Activated naive CD8-positive, alpha-beta T cell treated with anti-CD3 and anti-CD28 coated beads for 36 hours (primary cell): ENCODE measurements at regions not wholly inside any gene's neighbourhood (a gene's known extent, or its start where the extent isn't known, plus 50 kb on each side); places are given as distances from the start of the nearest gene placed in this dataset.

Experiments used
- DNase-seq: peaks from one replicate; pipeline ENCODE4 v3.0.0; 2021
- H3K27ac Mint-ChIP-seq: one replicate; pipeline ENCODE4 v1.8.0; 2022; ENCODE audit warnings: mild to moderate bottlenecking, moderate library complexity, mixed read lengths
- H3K27me3 Mint-ChIP-seq: one replicate; pipeline ENCODE4 v1.8.0; 2022; ENCODE audit warnings: mild to moderate bottlenecking, mixed read lengths
- H3K36me3 Mint-ChIP-seq: one replicate; pipeline ENCODE4 v1.8.0; 2021; ENCODE audit warnings: mild to moderate bottlenecking, mixed read lengths
- H3K4me1 Mint-ChIP-seq: one replicate; pipeline ENCODE4 v1.8.0; 2021; ENCODE audit warnings: mixed read lengths
- H3K4me3 Mint-ChIP-seq: one replicate; pipeline ENCODE4 v1.8.0; 2022; ENCODE audit warnings: mild to moderate bottlenecking, moderate library complexity, mixed read lengths
- H3K9me3 Mint-ChIP-seq: one replicate; pipeline ENCODE4 v1.8.0; 2022; ENCODE audit warnings: mixed read lengths

DNA sequence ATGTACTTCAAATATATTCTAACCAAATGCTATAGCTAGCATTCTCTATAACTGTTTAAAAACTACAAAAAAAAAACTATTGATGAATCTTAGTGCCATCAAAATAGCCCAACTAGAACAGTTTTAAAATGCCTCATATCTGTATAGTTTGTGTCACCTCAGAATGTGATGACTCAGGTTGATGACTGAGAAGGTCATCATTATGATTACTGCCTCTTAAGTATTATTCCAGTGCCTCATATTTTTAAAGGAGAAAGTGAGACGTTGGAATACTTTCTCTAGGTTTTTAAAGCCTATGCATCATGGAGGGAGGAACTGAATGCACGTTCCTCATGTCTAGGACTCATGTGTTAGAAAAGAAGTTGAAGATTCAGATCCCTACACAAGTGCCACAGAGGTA, 88.2 kb downstream of the TMA16 start:
- Mint-ChIP-seq H3K4me3 (no peak overlapping the region), H3K4me1 (no peaks in the 10 kb centered on the region), H3K9me3 (peaks cover 5% of the 10 kb centered on the region), H3K27me3 (no peaks in the 10 kb centered on the region), H3K27ac (no peak overlapping the region), H3K36me3 (no peaks in the 10 kb centered on the region)
- DNase-seq = no peak

DNA sequence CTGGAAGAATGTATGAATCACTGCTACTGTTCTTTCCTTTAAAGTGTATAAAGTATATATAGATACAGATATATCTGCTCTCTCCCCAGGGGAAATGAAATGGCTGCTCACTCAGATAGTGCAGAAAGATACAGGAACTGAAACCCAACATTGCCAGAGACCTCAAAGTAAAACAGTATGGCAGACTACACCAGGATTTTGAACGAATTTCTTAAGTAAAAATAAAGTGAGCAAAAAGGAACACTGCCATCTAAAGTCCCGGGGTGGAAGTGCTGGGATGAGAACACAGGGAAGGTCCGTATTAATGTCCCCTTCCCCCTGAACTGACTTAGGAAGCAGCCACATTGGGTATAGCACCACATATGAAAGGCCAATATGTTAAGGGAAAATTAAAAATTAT, 93.4 kb downstream of the TMA16 start:
- H3K4me1 Mint-ChIP-seq = peaks cover 11% of the 10 kb centered on the region
- no peak for DNase-seq

DNA sequence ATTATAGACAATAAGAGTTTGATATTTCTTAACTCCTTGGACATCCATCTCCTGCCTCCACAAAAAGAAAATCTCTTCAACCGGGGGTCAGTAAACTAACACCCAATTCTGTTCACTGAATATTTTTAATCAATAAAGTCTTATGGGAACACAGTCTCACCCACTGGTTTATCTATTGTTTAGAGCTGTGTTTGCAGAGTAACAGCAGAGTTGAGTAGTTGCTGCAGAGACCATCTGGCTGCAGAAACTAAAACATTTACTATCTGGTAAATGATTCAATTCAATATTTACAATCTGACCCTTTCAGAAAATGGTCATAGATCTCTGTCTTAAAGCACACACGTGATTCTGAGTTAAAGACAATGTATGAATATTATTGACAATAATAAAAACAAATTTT, 94.0 kb downstream of the TMA16 start:
- no peak overlapping the region for H3K27ac Mint-ChIP-seq
- H3K36me3 Mint-ChIP-seq = no peaks in the 10 kb centered on the region
- peaks cover 11% of the 10 kb centered on the region for H3K4me1 Mint-ChIP-seq
- no peak overlapping the region for H3K4me3 Mint-ChIP-seq
- peaks cover 5% of the 10 kb centered on the region for H3K9me3 Mint-ChIP-seq
- H3K27me3 Mint-ChIP-seq = no peaks in the 10 kb centered on the region
- DNase-seq = no peak

More for the DNA sequence above, 93.4 kb downstream of the TMA16 start:
- H3K36me3 Mint-ChIP-seq = no peaks in the 10 kb centered on the region
- no peak overlapping the region for H3K4me3 Mint-ChIP-seq
- H3K27ac Mint-ChIP-seq = no peak overlapping the region
- peaks cover 5% of the 10 kb centered on the region for H3K9me3 Mint-ChIP-seq
- H3K27me3 Mint-ChIP-seq = no peaks in the 10 kb centered on the region

- H3K4me3 Mint-ChIP-seq = no peak overlapping the region
These were observed 95.6 kb downstream of the TMA16 start for GRCh38 chr4:163590103-163590502.

DNA sequence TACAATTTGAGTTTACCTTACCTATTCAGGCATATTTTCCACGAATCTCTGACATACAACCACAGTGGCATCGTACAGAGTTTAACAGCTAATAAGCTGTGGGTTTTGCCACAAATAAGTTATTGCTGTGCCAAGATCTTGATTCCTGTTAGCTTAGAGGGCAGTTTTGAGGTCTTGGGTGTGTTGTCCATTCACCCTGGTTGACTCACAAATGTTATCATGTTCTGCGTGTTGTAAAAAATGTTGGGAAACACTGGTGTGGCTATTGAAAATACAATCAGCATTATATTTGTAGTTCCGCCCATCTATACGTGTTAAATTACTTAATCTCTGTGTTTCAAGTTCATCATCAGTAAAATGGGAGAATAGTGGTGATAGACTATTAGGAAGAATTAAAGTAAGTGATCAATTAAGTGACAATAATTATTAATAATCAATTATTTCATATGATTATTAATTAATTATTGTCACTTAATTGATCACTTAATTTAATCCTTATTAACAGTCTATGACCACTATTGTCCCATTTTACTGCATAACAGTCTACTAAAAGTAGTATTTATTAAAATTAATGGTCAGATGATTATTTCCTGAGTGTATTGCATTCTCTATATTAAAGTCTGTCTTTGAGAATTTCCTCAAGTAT, 96.3 kb downstream of the TMA16 start:
- Mint-ChIP-seq H3K4me1 (peaks cover 11% of the 10 kb centered on the region), H3K9me3 (peaks cover 5% of the 10 kb centered on the region), H3K27ac (no peak overlapping the region), H3K36me3 (peaks cover 1% of the 10 kb centered on the region), H3K4me3 (no peak overlapping the region), H3K27me3 (no peaks in the 10 kb centered on the region)
- DNase-seq = no peak

More at GRCh38 chr4:163590103-163590502, 95.6 kb downstream of the TMA16 start:
- Mint-ChIP-seq H3K27me3 (no peaks in the 10 kb centered on the region), H3K9me3 (peaks cover 5% of the 10 kb centered on the region), H3K36me3 (peaks cover 1% of the 10 kb centered on the region), H3K27ac (no peak overlapping the region), H3K4me1 (peaks cover 11% of the 10 kb centered on the region)
- no peak for DNase-seq

- Mint-ChIP-seq H3K36me3 (peaks cover 1% of the 10 kb centered on the region), H3K4me3 (no peak overlapping the region), H3K4me1 (peaks cover 11% of the 10 kb centered on the region), H3K9me3 (peaks cover 5% of the 10 kb centered on the region), H3K27ac (no peak overlapping the region), H3K27me3 (no peaks in the 10 kb centered on the region)
- DNase-seq = no peak
These were observed 97.1 kb downstream of the TMA16 start for GRCh38 chr4:163591614-163592020.

GRCh38 chr4:163592212-163592611, 97.7 kb downstream of the TMA16 start:
- peaks cover 11% of the 10 kb centered on the region for H3K4me1 Mint-ChIP-seq
- H3K27me3 Mint-ChIP-seq = no peaks in the 10 kb centered on the region
- H3K9me3 Mint-ChIP-seq = peaks cover 4% of the 10 kb centered on the region

GRCh38 chr4:163595580-163595979, 101.1 kb downstream of the TMA16 start:
- Mint-ChIP-seq H3K36me3 (peaks cover 1% of the 10 kb centered on the region), H3K9me3 (no peaks in the 10 kb centered on the region), H3K27me3 (no peaks in the 10 kb centered on the region), H3K4me3 (no peak overlapping the region), H3K4me1 (peaks cover 11% of the 10 kb centered on the region), H3K27ac (no peak overlapping the region)
- DNase-seq = no peak

More at GRCh38 chr4:163592212-163592611, 97.7 kb downstream of the TMA16 start:
- Mint-ChIP-seq H3K27ac (no peak overlapping the region), H3K36me3 (peaks cover 1% of the 10 kb centered on the region), H3K4me3 (no peak overlapping the region)
- no peak for DNase-seq

DNA sequence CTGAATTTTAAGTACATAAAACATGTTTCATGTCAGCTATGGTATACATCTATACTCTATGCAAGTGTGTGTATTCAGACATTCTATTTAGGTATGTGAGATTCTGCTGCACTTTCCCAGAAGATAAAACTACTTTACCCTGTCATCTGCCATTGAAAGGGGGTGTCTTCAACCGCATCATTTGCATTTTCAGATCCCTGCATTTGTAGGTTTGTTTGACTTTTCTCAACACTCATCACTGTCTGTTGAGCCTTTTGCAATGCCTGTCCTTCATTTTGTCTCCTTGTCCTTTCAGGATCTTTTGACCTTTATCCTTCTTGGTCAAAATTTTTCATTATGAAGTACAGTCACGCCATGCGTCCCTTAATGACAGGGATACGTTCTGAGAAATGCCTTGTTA, 103.5 kb downstream of the TMA16 start:
- no peaks in the 10 kb centered on the region for H3K27me3 Mint-ChIP-seq
- no peak for DNase-seq
- H3K27ac Mint-ChIP-seq = no peak overlapping the region
- H3K36me3 Mint-ChIP-seq = peaks cover 1% of the 10 kb centered on the region
- H3K4me3 Mint-ChIP-seq = no peak overlapping the region
- H3K4me1 Mint-ChIP-seq = peaks cover 2% of the 10 kb centered on the region
- no peaks in the 10 kb centered on the region for H3K9me3 Mint-ChIP-seq

GRCh38 chr4:163598489-163598888, 104.0 kb downstream of the TMA16 start:
- DNase-seq = no peak
- H3K36me3 Mint-ChIP-seq = peaks cover 1% of the 10 kb centered on the region
- no peaks in the 10 kb centered on the region for H3K27me3 Mint-ChIP-seq

DNA sequence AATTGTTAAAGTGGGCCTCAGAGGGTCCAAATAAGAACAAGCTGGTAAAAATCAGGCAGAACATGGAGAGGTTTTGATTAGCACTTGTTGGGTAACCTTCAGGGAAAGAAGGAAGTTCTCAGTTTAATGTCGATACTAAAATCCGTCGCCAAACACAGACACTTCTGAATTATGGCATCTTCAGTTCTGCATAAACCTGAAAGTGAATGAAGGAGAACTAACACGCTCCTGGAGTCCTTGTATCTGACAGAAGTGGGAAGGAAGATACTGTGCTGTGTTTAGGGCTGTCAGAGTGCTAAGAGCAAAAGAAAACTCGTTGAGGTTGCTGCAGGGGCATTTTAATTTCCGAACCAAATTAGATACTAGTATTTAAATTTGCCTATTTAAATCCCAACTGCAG, 106.2 kb downstream of the TMA16 start:
- no peaks in the 10 kb centered on the region for H3K36me3 Mint-ChIP-seq
- peaks cover 2% of the 10 kb centered on the region for H3K4me1 Mint-ChIP-seq
- no peak overlapping the region for H3K27ac Mint-ChIP-seq
- no peaks in the 10 kb centered on the region for H3K9me3 Mint-ChIP-seq
- H3K27me3 Mint-ChIP-seq = no peaks in the 10 kb centered on the region
- DNase-seq = no peak
- H3K4me3 Mint-ChIP-seq = no peak overlapping the region

More at GRCh38 chr4:163598489-163598888, 104.0 kb downstream of the TMA16 start:
- Mint-ChIP-seq H3K9me3 (no peaks in the 10 kb centered on the region), H3K4me3 (no peak overlapping the region), H3K4me1 (peaks cover 2% of the 10 kb centered on the region), H3K27ac (no peak overlapping the region)

DNA sequence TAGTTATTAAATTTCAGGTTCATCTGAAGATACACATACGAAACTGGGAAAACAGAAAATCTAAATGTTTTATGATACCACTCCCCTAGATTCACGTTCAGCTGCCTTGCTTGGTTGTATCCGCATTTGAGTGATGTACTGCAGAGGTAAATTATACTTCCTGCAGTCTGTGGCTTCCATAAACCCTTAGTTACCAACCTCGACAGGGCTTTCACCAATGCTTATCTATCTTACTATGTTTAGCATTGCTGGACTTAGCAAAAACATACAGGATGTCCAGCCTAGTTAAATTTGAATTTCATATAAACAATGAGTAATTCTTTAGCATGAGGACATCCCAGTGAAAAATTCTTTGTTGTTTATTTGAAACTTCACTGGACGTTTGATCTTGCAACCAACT, 108.8 kb downstream of the TMA16 start:
- no peak for DNase-seq
- H3K27ac Mint-ChIP-seq = no peak overlapping the region
- H3K4me1 Mint-ChIP-seq = peaks cover 10% of the 10 kb centered on the region
- no peaks in the 10 kb centered on the region for H3K36me3 Mint-ChIP-seq
- no peaks in the 10 kb centered on the region for H3K9me3 Mint-ChIP-seq
- no peak overlapping the region for H3K4me3 Mint-ChIP-seq
- no peaks in the 10 kb centered on the region for H3K27me3 Mint-ChIP-seq

GRCh38 chr4:163606896-163607691, 112.6 kb downstream of the TMA16 start:
- Mint-ChIP-seq H3K27me3 (peaks cover 3% of the 10 kb centered on the region), H3K4me3 (no peak overlapping the region), H3K27ac (no peak overlapping the region), H3K36me3 (no peaks in the 10 kb centered on the region), H3K4me1 (peaks cover 16% of the 10 kb centered on the region), H3K9me3 (no peaks in the 10 kb centered on the region)
- no peak for DNase-seq

DNA sequence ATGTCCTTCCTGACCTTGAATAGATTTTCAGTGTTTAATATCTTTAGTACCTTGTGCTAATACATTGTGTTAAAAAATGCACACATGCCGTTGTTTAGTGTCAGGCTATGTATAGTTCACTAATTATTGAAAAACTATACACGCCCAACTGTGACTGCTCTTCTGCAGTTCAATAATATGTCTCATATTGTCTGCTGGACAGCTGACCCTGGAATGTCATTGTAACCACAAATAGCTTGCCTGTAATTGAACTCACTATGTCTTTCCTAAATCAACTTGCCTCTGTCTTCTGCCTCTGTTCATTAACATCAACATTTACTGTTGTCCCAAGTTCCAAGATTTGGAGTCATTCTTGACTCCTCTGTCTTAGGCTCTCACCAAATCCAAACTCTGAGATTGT, 114.5 kb downstream of the TMA16 start:
- no peak for DNase-seq
- Mint-ChIP-seq H3K27me3 (peaks cover 3% of the 10 kb centered on the region), H3K9me3 (no peaks in the 10 kb centered on the region), H3K27ac (no peak overlapping the region), H3K36me3 (no peaks in the 10 kb centered on the region), H3K4me3 (no peak overlapping the region), H3K4me1 (peaks cover 16% of the 10 kb centered on the region)

DNA sequence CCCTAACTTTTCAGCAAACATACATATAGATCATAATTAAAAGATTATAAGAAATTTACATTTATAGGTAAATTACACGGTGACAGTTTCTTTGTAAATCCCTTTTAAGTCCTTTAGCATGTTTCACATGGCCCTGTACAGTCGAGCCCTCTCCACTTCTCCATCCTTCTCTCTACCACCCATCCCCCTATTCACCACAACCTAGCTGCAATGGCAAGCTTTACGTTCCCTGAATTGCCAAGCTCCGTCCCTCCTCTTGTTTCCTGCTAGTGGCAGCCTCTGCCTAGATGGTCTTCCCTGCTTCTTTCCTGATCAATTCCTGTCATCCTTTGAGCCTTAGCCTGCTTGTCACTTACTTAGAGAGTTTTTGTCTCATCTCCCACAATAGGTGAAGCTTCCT, 116.2 kb downstream of the TMA16 start:
- no peaks in the 10 kb centered on the region for H3K9me3 Mint-ChIP-seq
- no peak overlapping the region for H3K4me3 Mint-ChIP-seq
- DNase-seq = no peak
- H3K27ac Mint-ChIP-seq = no peak overlapping the region
- H3K36me3 Mint-ChIP-seq = no peaks in the 10 kb centered on the region
- peaks cover 3% of the 10 kb centered on the region for H3K27me3 Mint-ChIP-seq
- peaks cover 16% of the 10 kb centered on the region for H3K4me1 Mint-ChIP-seq

- peaks cover 16% of the 10 kb centered on the region for H3K4me1 Mint-ChIP-seq
- H3K27me3 Mint-ChIP-seq = peaks cover 3% of the 10 kb centered on the region
- DNase-seq = no peak
These were observed 116.7 kb downstream of the TMA16 start for GRCh38 chr4:163611182-163611581.

More at GRCh38 chr4:163611182-163611581, 116.7 kb downstream of the TMA16 start:
- no peak overlapping the region for H3K4me3 Mint-ChIP-seq
- H3K27ac Mint-ChIP-seq = no peak overlapping the region
- H3K36me3 Mint-ChIP-seq = no peaks in the 10 kb centered on the region
- H3K9me3 Mint-ChIP-seq = no peaks in the 10 kb centered on the region
